Upper lobe of left lung (tissue), 6 donors: ENCODE measurements at regions not wholly inside any gene's neighbourhood (a gene's known extent, or its start where the extent isn't known, plus 50 kb on each side); places are given as distances from the start of the nearest gene placed in this dataset.

Source experiments
- ATAC-seq, 2 donors: fragments of 200-7000 bp; cut with Tn5 transposase; one replicate each; pipeline ENCODE4 v1.9.1; 2022; ENCODE audit warnings: mild to moderate bottlenecking in 2 of 2, moderate library complexity in 2 of 2; ENCODE audit not compliant: low FRiP score in 2 of 2
- DNase-seq, 2 donors: peaks; one replicate each; pipeline ENCODE4 v3.0.0-alpha.2; 2019 to 2020
- H3K27ac ChIP-seq, 4 donors: fragments of 200-600 bp; sonication (generic); one replicate each; pipeline ENCODE4 v1.5.1; 2016 to 2019
- H3K27me3 ChIP-seq, 4 donors: fragments of 200-600 bp; sonication (generic); one replicate each; pipeline ENCODE4 v1.5.1; 2017 to 2019
- H3K36me3 ChIP-seq, 4 donors: fragments of 200-600 bp; sonication (generic); one replicate each; pipeline ENCODE4 v1.5.1; 2016 to 2019
- H3K4me1 ChIP-seq, 4 donors: fragments of 200-600 bp; sonication (generic); one replicate each; pipeline ENCODE4 v1.5.1; 2018 to 2019
- H3K4me3 ChIP-seq, 4 donors: fragments of 200-600 bp; sonication (generic); one replicate each; pipeline ENCODE4 v1.5.1; 2017 to 2019; ENCODE audit warnings: mild to moderate bottlenecking in 2 of 4, moderate library complexity in 1 of 4
- H3K9me3 ChIP-seq, 4 donors: fragments of 200-600 bp; sonication (generic); one replicate each; pipeline ENCODE4 v1.5.1; 2018 to 2019
- EP300 ChIP-seq, 4 donors: sonication (generic); formaldehyde crosslinking; IDR thresholded peaks; one replicate each; pipeline ENCODE4 v1.5.1; 2017; ENCODE audit warnings: antibody characterized with exemption in 4 of 4, control low read depth in 2 of 4
- POLR2A ChIP-seq, 4 donors: fragments of 450-650 bp; IDR thresholded peaks; one replicate each; pipeline ENCODE4 v1.5.1; 2016 to 2017; ENCODE audit warnings: antibody characterized with exemption in 4 of 4, mild to moderate bottlenecking in 2 of 4
- POLR2AphosphoS5 ChIP-seq, 2 donors: sonication (generic); formaldehyde crosslinking; IDR thresholded peaks; one replicate each; pipeline ENCODE4 v1.5.1; 2017; ENCODE audit warnings: antibody characterized with exemption in 2 of 2
- WGBS, 2 donors: methylation state at CpG; one replicate each; pipeline ENCODE4 v1.1.5; 2017 to 2018; 5-methylcytosine and 5-hydroxymethylcytosine counted together
- TF ChIP-seq, protein P1 (sequence below), 6 experiments: fragments of 450-650 bp in 4 of 6; fragments of 200-600 bp in 2 of 6; sonication (generic) in 2 of 6; IDR thresholded peaks; one replicate each; pipeline ENCODE4 v1.5.1; 2016 to 2019; ENCODE audit warnings: antibody characterized with exemption in 6 of 6
- donor health status: DM: no; HTN: no; CAD: no; lungs with moderate emphysema.
- donor health status: DM: no; HTN: yes; CAD: no; lungs with severe emphysema.

DNA sequence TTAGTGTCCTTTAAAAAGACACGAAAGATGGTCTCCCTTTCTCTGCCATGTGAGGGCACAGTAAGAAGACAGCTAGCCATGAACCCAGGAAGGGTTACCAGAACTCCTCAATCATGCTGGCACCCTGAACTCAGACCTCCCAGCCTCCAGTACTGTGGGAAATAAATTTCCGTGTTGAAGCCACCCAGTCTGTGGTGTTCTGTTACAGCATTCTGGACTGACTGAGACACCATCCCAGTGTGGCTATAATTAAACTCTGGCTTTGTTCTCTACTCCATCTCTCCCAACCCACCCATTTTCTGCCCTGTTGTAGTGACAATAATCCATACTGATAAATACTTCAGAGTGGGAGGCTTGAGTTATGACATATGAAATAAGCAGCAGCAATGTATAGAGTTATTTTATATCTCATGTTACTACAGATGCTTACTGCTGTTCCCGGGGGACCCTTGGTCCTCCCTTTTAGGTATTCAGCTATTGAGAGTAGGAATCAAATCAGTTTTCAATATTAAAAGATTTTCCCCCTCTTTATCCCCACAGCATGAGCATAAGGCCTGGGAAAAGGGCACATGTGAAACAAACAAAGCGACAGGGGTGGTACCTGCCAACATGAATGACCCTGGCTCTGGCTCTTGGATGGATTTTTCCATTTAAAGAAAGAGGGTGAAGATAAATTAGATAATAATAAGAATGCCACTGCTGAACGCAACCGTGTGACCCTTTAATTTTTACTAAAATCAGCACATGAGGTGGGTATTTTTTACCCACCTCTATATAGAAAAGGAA, 224.3 kb upstream of the SLC35B3 start:
- no peaks in the 10 kb centered on the region for H3K4me1 ChIP-seq
- no peaks in the 10 kb centered on the region for H3K9me3 ChIP-seq
- H3K27ac ChIP-seq: no peak overlapping the region
- 90% methylated on average over 6 of the region's 6 CpGs for WGBS, 2 donors
- no peak for DNase-seq
- H3K4me3 ChIP-seq: no peak overlapping the region
- TF ChIP-seq EP300 (IDR thresholded peaks at IDR 0.05) (no peak), POLR2AphosphoS5 (IDR thresholded peaks at IDR 0.05) (no peak), POLR2A (IDR thresholded peaks at IDR 0.05) (no peak)
- TF ChIP-seq, protein P1, sequence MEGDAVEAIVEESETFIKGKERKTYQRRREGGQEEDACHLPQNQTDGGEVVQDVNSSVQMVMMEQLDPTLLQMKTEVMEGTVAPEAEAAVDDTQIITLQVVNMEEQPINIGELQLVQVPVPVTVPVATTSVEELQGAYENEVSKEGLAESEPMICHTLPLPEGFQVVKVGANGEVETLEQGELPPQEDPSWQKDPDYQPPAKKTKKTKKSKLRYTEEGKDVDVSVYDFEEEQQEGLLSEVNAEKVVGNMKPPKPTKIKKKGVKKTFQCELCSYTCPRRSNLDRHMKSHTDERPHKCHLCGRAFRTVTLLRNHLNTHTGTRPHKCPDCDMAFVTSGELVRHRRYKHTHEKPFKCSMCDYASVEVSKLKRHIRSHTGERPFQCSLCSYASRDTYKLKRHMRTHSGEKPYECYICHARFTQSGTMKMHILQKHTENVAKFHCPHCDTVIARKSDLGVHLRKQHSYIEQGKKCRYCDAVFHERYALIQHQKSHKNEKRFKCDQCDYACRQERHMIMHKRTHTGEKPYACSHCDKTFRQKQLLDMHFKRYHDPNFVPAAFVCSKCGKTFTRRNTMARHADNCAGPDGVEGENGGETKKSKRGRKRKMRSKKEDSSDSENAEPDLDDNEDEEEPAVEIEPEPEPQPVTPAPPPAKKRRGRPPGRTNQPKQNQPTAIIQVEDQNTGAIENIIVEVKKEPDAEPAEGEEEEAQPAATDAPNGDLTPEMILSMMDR (IDR thresholded peaks at IDR 0.05): no peak
- H3K27me3 ChIP-seq: no peaks in the 10 kb centered on the region
- no peaks in the 10 kb centered on the region for H3K36me3 ChIP-seq
- ATAC-seq: no peak

DNA sequence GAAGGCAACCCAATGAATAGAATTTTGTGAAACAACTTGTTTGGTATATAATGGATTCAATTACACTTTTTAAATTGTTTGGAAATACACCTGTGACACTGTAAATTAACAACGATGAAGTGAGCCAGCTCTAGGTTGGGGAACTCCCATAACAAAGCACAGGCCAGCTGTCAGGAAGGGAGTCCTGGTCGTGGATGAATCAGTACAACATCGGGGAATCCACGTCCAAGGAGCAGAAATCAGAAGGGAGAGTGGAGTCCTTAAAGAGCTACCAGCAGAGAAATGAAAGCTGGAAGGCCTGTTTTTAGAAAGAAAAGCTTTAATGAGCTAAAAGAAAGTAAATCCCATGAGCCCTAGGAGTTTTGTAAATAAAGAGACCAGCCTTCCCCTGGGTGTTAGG, 223.1 kb upstream of the SLC35B3 start:
- Histone ChIP-seq H3K4me1 (no peaks in the 10 kb centered on the region), H3K27me3 (no peaks in the 10 kb centered on the region), H3K36me3 (no peaks in the 10 kb centered on the region), H3K4me3 (no peak overlapping the region), H3K27ac (no peak overlapping the region), H3K9me3 (no peaks in the 10 kb centered on the region)
- no peak for TF ChIP-seq POLR2AphosphoS5 (IDR thresholded peaks at IDR 0.05)
- TF ChIP-seq EP300 (IDR thresholded peaks at IDR 0.05): no peak
- 45 to 72% methylated on average over 4 of the region's 4 CpGs for WGBS, 2 donors
- no peak for DNase-seq
- ATAC-seq: no peak

DNA sequence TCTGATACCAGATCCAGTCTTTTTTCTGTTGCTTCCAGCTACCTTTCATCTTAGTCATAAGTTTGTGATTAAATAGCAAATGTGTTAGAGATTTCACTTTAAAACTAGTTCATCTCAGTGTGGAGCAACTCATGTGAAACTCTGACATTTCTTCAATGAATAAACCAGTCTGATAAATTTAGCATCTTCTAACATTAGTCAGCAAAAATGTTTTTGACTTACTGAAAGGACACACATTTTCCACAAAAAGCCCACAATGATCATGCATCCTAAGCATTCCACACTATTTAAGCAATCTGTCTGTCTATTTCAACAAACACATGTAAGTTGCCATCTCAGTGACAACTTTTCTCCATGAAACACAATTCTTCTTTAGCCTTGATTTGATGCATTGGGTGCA, 222.2 kb upstream of the SLC35B3 start:
- H3K4me3 ChIP-seq: no peak overlapping the region
- H3K4me1 ChIP-seq: no peaks in the 10 kb centered on the region
- DNase-seq (no peak), ATAC-seq (no peak)
- no peaks in the 10 kb centered on the region for H3K36me3 ChIP-seq
- no peaks in the 10 kb centered on the region for H3K9me3 ChIP-seq
- no peaks in the 10 kb centered on the region for H3K27me3 ChIP-seq
- no peak overlapping the region for H3K27ac ChIP-seq
- no peak for TF ChIP-seq POLR2AphosphoS5 (IDR thresholded peaks at IDR 0.05)

DNA sequence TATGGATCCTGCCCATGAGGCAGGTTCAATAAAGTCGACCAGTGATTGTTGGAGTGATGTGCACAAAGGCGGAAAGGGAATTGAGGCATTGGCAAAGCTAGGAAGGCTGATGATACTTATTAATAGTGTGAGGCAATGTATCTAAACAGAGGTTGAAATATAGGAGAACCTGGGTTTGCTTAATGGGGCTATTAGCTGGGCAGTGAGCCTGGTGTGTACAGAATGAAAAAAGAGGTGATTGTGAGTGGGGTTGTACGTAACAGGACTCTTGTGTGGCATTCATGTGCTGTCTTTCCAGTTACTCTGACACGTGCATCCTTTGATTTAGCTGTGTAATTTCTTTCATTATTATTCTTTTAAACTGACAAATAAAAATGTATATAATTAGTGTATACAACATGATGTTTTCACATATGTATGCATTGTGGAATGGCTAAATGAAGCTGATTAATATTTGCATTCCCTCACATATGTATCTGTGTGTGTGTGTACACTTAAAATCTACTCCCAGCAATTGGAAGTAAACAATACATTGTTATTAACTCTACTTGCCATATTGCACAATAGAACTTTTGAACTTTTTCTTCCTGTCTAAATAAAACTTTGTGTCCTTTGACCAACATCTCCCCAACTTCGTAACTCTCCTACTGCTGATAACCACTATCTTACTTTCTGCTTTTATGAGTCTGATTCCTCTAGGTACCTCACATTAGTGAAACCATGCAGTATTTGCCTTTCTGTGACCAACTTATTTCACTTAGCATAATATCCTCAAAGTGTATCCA, 220.5 kb upstream of the SLC35B3 start:
- WGBS, 2 donors: 73% methylated on average over 5 of the region's 5 CpGs
- H3K9me3 ChIP-seq: no peaks in the 10 kb centered on the region
- H3K36me3 ChIP-seq: no peaks in the 10 kb centered on the region
- no peak overlapping the region for H3K4me3 ChIP-seq
- no peak overlapping the region for H3K27ac ChIP-seq
- ATAC-seq (no peak), DNase-seq (no peak)
- H3K27me3 ChIP-seq: no peaks in the 10 kb centered on the region
- TF ChIP-seq, protein P1 (IDR thresholded peaks at IDR 0.05): no peak
- no peak for TF ChIP-seq POLR2AphosphoS5 (IDR thresholded peaks at IDR 0.05)
- TF ChIP-seq EP300 (IDR thresholded peaks at IDR 0.05): no peak
- no peak for TF ChIP-seq POLR2A (IDR thresholded peaks at IDR 0.05)
- H3K4me1 ChIP-seq: no peaks in the 10 kb centered on the region

DNA sequence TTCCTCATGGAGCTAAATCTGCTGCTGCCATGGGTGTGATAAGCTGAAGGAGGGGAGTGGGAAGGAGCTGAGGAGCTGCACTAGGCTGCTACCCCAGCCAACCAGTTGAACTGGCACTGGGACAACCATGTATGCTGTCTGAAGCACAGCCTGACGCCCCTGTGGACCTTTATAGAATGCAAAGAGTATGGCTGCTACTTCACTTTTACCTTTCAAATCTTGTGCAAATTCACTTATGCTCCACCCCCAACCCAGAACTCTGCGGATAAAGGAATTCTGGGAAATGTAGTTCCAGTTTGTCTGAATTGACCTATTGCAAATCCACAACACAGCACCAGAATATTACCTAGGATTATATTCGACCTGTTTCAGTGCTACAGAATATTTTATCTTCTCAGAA, 217.4 kb upstream of the SLC35B3 start:
- no peak overlapping the region for H3K27ac ChIP-seq
- WGBS, 2 donors: 68 to 76% methylated on average over 2 to 3 of the region's 3 CpGs
- ATAC-seq: no peak

More for the DNA sequence above, 217.4 kb upstream of the SLC35B3 start:
- Histone ChIP-seq H3K4me1 (no peaks in the 10 kb centered on the region), H3K27me3 (no peaks in the 10 kb centered on the region), H3K36me3 (no peaks in the 10 kb centered on the region), H3K9me3 (no peaks in the 10 kb centered on the region), H3K4me3 (no peak overlapping the region)
- TF ChIP-seq POLR2AphosphoS5 (IDR thresholded peaks at IDR 0.05): no peak
- no peak for TF ChIP-seq EP300 (IDR thresholded peaks at IDR 0.05)
- TF ChIP-seq, protein P1 (IDR thresholded peaks at IDR 0.05): no peak
- no peak for DNase-seq
